HG03139 (cell line): ENCODE measurements at regions not wholly inside any gene's neighbourhood (a gene's known extent, or its start where the extent isn't known, plus 50 kb on each side); places are given as distances from the start of the nearest gene placed in this dataset.
"Not testable (repeated sequence)": the region's sequence is repeated elsewhere in the genome, so short reads cannot be mapped to it uniquely, and the experiment has no call there.

Experiments used
- ATAC-seq: cut with Tn5 transposase; IDR thresholded peaks from one replicate; pipeline ENCODE4 v1.9.1; 2021; ENCODE audit not compliant: unreplicated experiment

GRCh38 chr20:48531505-48531904 lies 296.3 kb downstream of the PREX1 start:
- ATAC-seq: no peak

- no peak for ATAC-seq
Observed at GRCh38 chr20:48530957-48531356, 296.8 kb downstream of the PREX1 start.

GRCh38 chr20:48528346-48528745 lies 299.5 kb downstream of the PREX1 start:
- ATAC-seq: no peak

- no peak for ATAC-seq
Observed at GRCh38 chr20:48527771-48528170, 300.0 kb downstream of the PREX1 start.

GRCh38 chr20:48526936-48527335 lies 300.9 kb downstream of the PREX1 start:
- ATAC-seq: no peak

- no peak for ATAC-seq
Observed at GRCh38 chr20:48525400-48525799, 302.4 kb downstream of the PREX1 start.

- ATAC-seq: no peak
Observed at GRCh38 chr20:48524582-48524981, 303.2 kb downstream of the PREX1 start.

- no peak for ATAC-seq
Observed at GRCh38 chr20:48523191-48523995, 304.4 kb downstream of the PREX1 start.

GRCh38 chr20:48521121-48521520 lies 306.7 kb downstream of the PREX1 start:
- no peak for ATAC-seq

GRCh38 chr20:48516196-48516595 lies 311.6 kb downstream of the PREX1 start:
- not testable (repeated sequence) for ATAC-seq

- not testable (repeated sequence) for ATAC-seq
Observed at GRCh38 chr20:48514577-48514976, 313.2 kb downstream of the PREX1 start.

- ATAC-seq: not testable (repeated sequence)
Observed at GRCh38 chr20:48512539-48512938, 315.3 kb downstream of the PREX1 start.

GRCh38 chr20:48505066-48505465 lies 322.7 kb downstream of the PREX1 start:
- not testable (repeated sequence) for ATAC-seq

GRCh38 chr20:48503166-48503815 lies 324.5 kb downstream of the PREX1 start:
- no peak for ATAC-seq

- no peak for ATAC-seq
Observed at GRCh38 chr20:48502758-48503157, 325.0 kb downstream of the PREX1 start.

GRCh38 chr20:48502016-48502415 lies 325.8 kb downstream of the PREX1 start:
- ATAC-seq: no peak

- ATAC-seq: not testable (repeated sequence)
Observed at GRCh38 chr20:48500900-48501299, 326.9 kb downstream of the PREX1 start.

GRCh38 chr20:48498939-48499338 lies 328.9 kb downstream of the PREX1 start:
- ATAC-seq: not testable (repeated sequence)

GRCh38 chr20:48498125-48498524 lies 329.7 kb downstream of the PREX1 start:
- not testable (repeated sequence) for ATAC-seq

- no peak for ATAC-seq
Observed at GRCh38 chr20:48493966-48494365, 333.8 kb downstream of the PREX1 start.

- ATAC-seq: not testable (repeated sequence)
Observed at GRCh38 chr20:48493331-48493730, 334.5 kb downstream of the PREX1 start.

- ATAC-seq: no peak
Observed at GRCh38 chr20:48492715-48493070, 335.1 kb downstream of the PREX1 start.
